H9 (cell line): ENCODE measurements at regions not wholly inside any gene's neighbourhood (a gene's known extent, or its start where the extent isn't known, plus 50 kb on each side); places are given as distances from the start of the nearest gene placed in this dataset.
A peak's percentile ranks its signal among the peaks of the same experiment; 100 is the strongest.

Source experiments
- DNase-seq: peaks from one replicate; pipeline ENCODE4 v3.0.0-alpha.2; 2017
- H2AFZ ChIP-seq: one replicate; pipeline ENCODE4 v1.6.1; 2013; ENCODE audit warnings: mild to moderate bottlenecking, low read length, control low read depth, moderate library complexity
- H2AK5ac ChIP-seq: 2 replicates; pipeline ENCODE4 v1.6.1; 2013; ENCODE audit warnings: low read length, control low read depth, mixed read lengths; ENCODE audit not compliant: insufficient read length
- H2BK120ac ChIP-seq: one replicate; pipeline ENCODE4 v1.6.1; 2013; ENCODE audit warnings: low read depth, mild to moderate bottlenecking, low read length, control low read depth, inconsistent platforms; ENCODE audit not compliant: poor library complexity, severe bottlenecking
- H2BK12ac ChIP-seq: 2 replicates; pipeline ENCODE4 v1.6.1; 2013; ENCODE audit warnings: low read length, control low read depth, mixed read lengths, low read depth; ENCODE audit not compliant: insufficient read length
- H2BK15ac ChIP-seq: 2 replicates; pipeline ENCODE4 v1.6.1; 2013; ENCODE audit warnings: low read depth, low read length, control low read depth
- H2BK20ac ChIP-seq: one replicate; pipeline ENCODE4 v1.6.1; 2013; ENCODE audit warnings: low read depth, mild to moderate bottlenecking, low read length, control low read depth, inconsistent platforms; ENCODE audit not compliant: poor library complexity, severe bottlenecking
- H2BK5ac ChIP-seq: 2 replicates; pipeline ENCODE4 v1.6.1; 2013; ENCODE audit warnings: low read length, control low read depth, mixed read lengths; ENCODE audit not compliant: insufficient read length
- H3K14ac ChIP-seq: 2 replicates; pipeline ENCODE4 v1.6.1; 2013; ENCODE audit warnings: low read length, control low read depth; ENCODE audit not compliant: insufficient read depth
- H3K18ac ChIP-seq: 2 replicates; pipeline ENCODE4 v1.6.1; 2013; ENCODE audit warnings: low read depth, mild to moderate bottlenecking, mixed read lengths, low read length, control low read depth; ENCODE audit not compliant: insufficient read length
- H3K23ac ChIP-seq: 2 replicates; pipeline ENCODE4 v1.6.1; 2013; ENCODE audit warnings: low read length, control low read depth, mixed read lengths, low read depth; ENCODE audit not compliant: insufficient read length
- H3K23me2 ChIP-seq: 2 replicates; pipeline ENCODE4 v1.6.1; 2013; ENCODE audit warnings: low read depth, mild to moderate bottlenecking, mixed read lengths, low read length, control low read depth; ENCODE audit not compliant: insufficient read length, poor library complexity, severe bottlenecking
- H3K27ac ChIP-seq: 2 replicates; pipeline ENCODE4 v1.5.1; 2013; ENCODE audit warnings: low read length, control low read depth, mixed read lengths, low read depth; ENCODE audit not compliant: insufficient read length
- H3K27me3 ChIP-seq: 2 replicates; pipeline ENCODE4 v1.6.1; 2013; ENCODE audit warnings: low read length, control low read depth, inconsistent platforms; ENCODE audit not compliant: insufficient read depth
- H3K4ac ChIP-seq: 2 replicates; pipeline ENCODE4 v1.6.1; 2013; ENCODE audit warnings: low read depth, mild to moderate bottlenecking, control low read depth, inconsistent platforms, low read length, moderate library complexity
- H3K4me1 ChIP-seq: 2 replicates; pipeline ENCODE4 v1.6.1; 2013; ENCODE audit warnings: low read length, control low read depth, inconsistent platforms; ENCODE audit not compliant: insufficient read depth
- H3K4me2 ChIP-seq: 2 replicates; pipeline ENCODE4 v1.6.1; 2013; ENCODE audit warnings: low read length, control low read depth, mixed read lengths; ENCODE audit not compliant: insufficient read length, insufficient read depth
- H3K56ac ChIP-seq: 2 replicates; pipeline ENCODE4 v1.6.1; 2013; ENCODE audit warnings: low read depth, mild to moderate bottlenecking, mixed read lengths, low read length, control low read depth; ENCODE audit not compliant: insufficient read length
- H3K79me1 ChIP-seq: 2 replicates; pipeline ENCODE4 v1.6.1; 2013; ENCODE audit warnings: low read depth, mild to moderate bottlenecking, moderate library complexity, low read length, control low read depth, inconsistent platforms; ENCODE audit not compliant: insufficient read depth, poor library complexity, severe bottlenecking
- H3K79me2 ChIP-seq: 2 replicates; pipeline ENCODE4 v1.6.1; 2013; ENCODE audit warnings: low read length, control low read depth, inconsistent platforms; ENCODE audit not compliant: insufficient read depth
- H3K9ac ChIP-seq: 2 replicates; pipeline ENCODE4 v1.6.1; 2013; ENCODE audit warnings: low read length, control low read depth, mixed read lengths; ENCODE audit not compliant: insufficient read length; ENCODE audit errors: extremely low read depth
- H3K9me3 ChIP-seq: one replicate; pipeline ENCODE4 v1.6.1; 2013; ENCODE audit warnings: low read depth, low read length, inconsistent platforms; ENCODE audit not compliant: control insufficient read depth
- H3T11ph ChIP-seq: one replicate; pipeline ENCODE4 v1.6.1; 2013; ENCODE audit warnings: mild to moderate bottlenecking, low read length, control low read depth, inconsistent platforms
- H4K20me1 ChIP-seq: one replicate; pipeline ENCODE4 v1.6.1; 2013; ENCODE audit not compliant: control insufficient read depth, insufficient read length, insufficient read depth
- H4K5ac ChIP-seq: 2 replicates; pipeline ENCODE4 v1.6.1; 2013; ENCODE audit warnings: low read depth, mild to moderate bottlenecking, mixed read lengths, low read length, control low read depth; ENCODE audit not compliant: insufficient read length
- H4K8ac ChIP-seq: replicated peaks from 2 replicates; pipeline ENCODE4 v1.6.1; 2013; ENCODE audit warnings: low read length, control low read depth, mixed read lengths, low read depth; ENCODE audit not compliant: insufficient read length
- H4K91ac ChIP-seq: 2 replicates; pipeline ENCODE4 v1.6.1; 2013; ENCODE audit warnings: low read depth, mild to moderate bottlenecking, moderate library complexity, mixed read lengths, low read length, control low read depth; ENCODE audit not compliant: insufficient read length
- H3K27ac Mint-ChIP-seq, 3 experiments: 2 replicates in 2 of 3; 3 replicates in 1 of 3; pipeline ENCODE4 v1.8.0; 2020 to 2021; ENCODE audit warnings: mixed read lengths in 3 of 3, mild to moderate bottlenecking in 1 of 3, moderate library complexity in 1 of 3
- H3K27me3 Mint-ChIP-seq: 2 replicates; pipeline ENCODE4 v1.8.0; 2021; ENCODE audit warnings: low read depth, mild to moderate bottlenecking, moderate library complexity, mixed read lengths
- H3K36me3 Mint-ChIP-seq, 3 experiments: 2 replicates in 2 of 3; 3 replicates in 1 of 3; pipeline ENCODE4 v1.8.0; 2020 to 2021; ENCODE audit warnings: low read depth in 3 of 3, mixed read lengths in 3 of 3; ENCODE audit not compliant: insufficient read depth in 1 of 3
- H3K4me1 Mint-ChIP-seq, 2 experiments: 2 replicates each; pipeline ENCODE4 v1.8.0; 2020; ENCODE audit warnings: mixed read lengths in 2 of 2
- H3K4me3 Mint-ChIP-seq, 2 experiments: 2 replicates in 1 of 2; 3 replicates in 1 of 2; pipeline ENCODE4 v1.8.0; 2020 to 2021; ENCODE audit warnings: mild to moderate bottlenecking in 2 of 2, mixed read lengths in 2 of 2, moderate library complexity in 1 of 2
- H3K9me3 Mint-ChIP-seq, 2 experiments: 2 replicates in 1 of 2; 3 replicates in 1 of 2; pipeline ENCODE4 v1.8.0; 2020; ENCODE audit warnings: mild to moderate bottlenecking in 2 of 2, mixed read lengths in 2 of 2, moderate library complexity in 1 of 2
- CTCF ChIP-seq: fragments of 200-600 bp; sonication (generic); conservative IDR thresholded peaks from 3 replicates; pipeline ENCODE4 v1.8.0; 2021; ENCODE audit warnings: antibody characterized with exemption, mild to moderate bottlenecking
- WGBS: extraction: QIAGEN DNeasy Blood & Tissue Kit; methylation state at CpG from one replicate; pipeline ENCODE4 v1.1.7; 2013; ENCODE audit warnings: missing lambda C conversion rate, low lambda C conversion rate, mixed read lengths; ENCODE audit not compliant: insufficient read length; ENCODE audit errors: extremely low coverage; 5-methylcytosine and 5-hydroxymethylcytosine counted together

DNA sequence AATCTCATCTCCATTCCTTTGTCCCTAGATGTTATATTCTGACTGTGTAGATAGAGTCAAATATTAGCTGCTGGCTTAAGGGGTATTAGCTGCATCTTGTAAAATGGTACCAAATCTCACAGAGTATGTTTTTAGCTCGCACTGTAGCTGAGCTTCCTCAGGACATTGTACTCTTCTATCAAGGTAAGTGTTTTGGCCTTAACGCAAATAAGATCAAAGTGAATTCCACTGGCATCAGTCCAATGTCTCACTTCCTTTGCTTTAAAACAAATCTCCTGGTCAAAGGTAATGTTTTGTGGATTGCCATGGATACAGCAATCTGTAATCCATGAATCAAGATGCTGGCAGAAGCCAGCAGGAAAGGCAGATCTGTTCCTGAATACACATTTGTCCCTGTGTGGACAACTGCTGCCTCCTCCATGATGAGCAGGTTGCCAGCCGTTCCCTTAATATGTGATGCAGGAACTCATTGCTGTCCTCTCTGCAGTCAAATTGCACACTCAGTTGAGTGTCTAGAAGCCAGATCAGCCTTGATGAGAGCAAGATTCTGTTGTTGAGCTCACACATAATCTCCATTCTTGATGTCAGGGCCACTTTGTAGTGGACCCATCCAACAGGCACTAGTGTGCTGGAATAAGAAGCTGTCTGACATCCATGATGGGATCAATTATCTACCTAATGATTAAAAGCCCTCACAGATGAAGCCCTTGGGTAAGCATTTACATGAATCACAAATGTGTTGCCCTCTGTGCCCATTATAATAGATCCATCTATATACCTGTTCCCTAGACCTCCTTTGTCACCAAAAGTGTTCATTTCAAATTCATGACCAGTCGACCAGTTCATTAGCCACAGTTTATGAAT, 96.6 kb upstream of the AGTR1 start:
- Mint-ChIP-seq H3K36me3 (no peaks in the 10 kb centered on the region), H3K4me3 (no peak overlapping the region), H3K27me3 (no peaks in the 10 kb centered on the region), H3K27ac (peak overlapping the region in 1 of 3 experiments; percentile 10; a peak in 1 of 7 replicates), H3K9me3 (no peaks in the 10 kb centered on the region), H3K4me1 (no peaks in the 10 kb centered on the region)
- Histone ChIP-seq H3K4me2 (no peak overlapping the region), H3K4ac (no peak overlapping the region), H3K23me2 (no peaks in the 10 kb centered on the region), H4K91ac (no peak overlapping the region), H3K23ac (no peak overlapping the region), H2AK5ac (no peak overlapping the region), H3K18ac (no peak overlapping the region), H3T11ph (no peak overlapping the region), H3K4me1 (no peaks in the 10 kb centered on the region), H4K20me1 (no peaks in the 10 kb centered on the region), H4K5ac (no peak overlapping the region), H4K8ac (no peak overlapping the region), H3K27me3 (no peaks in the 10 kb centered on the region), H3K79me2 (no peaks in the 10 kb centered on the region), H3K9ac (no peak overlapping the region), H3K14ac (no peak overlapping the region), H2BK5ac (no peak overlapping the region), H3K9me3 (no peaks in the 10 kb centered on the region), H2BK15ac (no peak overlapping the region), H3K56ac (no peak overlapping the region), H3K27ac (no peak overlapping the region), H2BK120ac (no peak overlapping the region), H2BK12ac (no peak overlapping the region), H2BK20ac (no peak overlapping the region), H3K79me1 (no peaks in the 10 kb centered on the region), H2AFZ (no peak overlapping the region)
- DNase-seq = no peak
- TF ChIP-seq CTCF = no peak
- no CpG with 5 or more reads among the region's 4 CpGs for WGBS
